PC-9 (cell line): ENCODE measurements at regions not wholly inside any gene's neighbourhood (a gene's known extent, or its start where the extent isn't known, plus 50 kb on each side); places are given as distances from the start of the nearest gene placed in this dataset.

ENCODE experiments used
- BruUV-seq: library from RNA; stranded (reverse); fragments of 400-500 nt; replicated peaks from 2 replicates; lab custom pipeline; 2021; lab: Mats Ljungman, UMichigan
- CTCF ChIA-PET: fragments of 300-600 bp; sonication (Branson Sonifier 250); formaldehyde crosslinking; loops from one replicate; lab custom pipeline; 2022; ENCODE audit warnings: antibody characterized with exemption; lab: Charles Lee
- POLR2A ChIA-PET: fragments of 300-600 bp; sonication (Branson Sonifier 250); formaldehyde crosslinking; loops from one replicate; lab custom pipeline; 2022; ENCODE audit warnings: antibody characterized with exemption; ENCODE audit not compliant: unreplicated experiment; lab: Charles Lee
- DNase-seq, 2 experiments: peaks; one replicate each; pipeline versions ENCODE4 v3.0.0 to v3.0.0-alpha.2; 2015 to 2022; ENCODE audit warnings: mixed read lengths in 1 of 2
- H2AFZ ChIP-seq: fragments of 200-600 bp; sonication (generic); 2 replicates; pipeline ENCODE4 v1.8.1; 2017; ENCODE audit warnings: antibody characterized with exemption
- H3F3A ChIP-seq: fragments of 200-600 bp; sonication (generic); 2 replicates; pipeline ENCODE4 v1.8.1; 2017; ENCODE audit warnings: antibody characterized with exemption, mild to moderate bottlenecking, low read depth; ENCODE audit not compliant: insufficient read depth
- H3K27ac ChIP-seq: fragments of 200-600 bp; sonication (generic); 2 replicates; pipeline ENCODE4 v1.6.1; 2016; ENCODE audit warnings: mixed run types
- H3K27me3 ChIP-seq: fragments of 200-600 bp; sonication (generic); 2 replicates; pipeline ENCODE4 v1.6.1; 2016; ENCODE audit warnings: low read depth, mixed run types; ENCODE audit not compliant: insufficient read depth
- H3K36me3 ChIP-seq: fragments of 200-600 bp; sonication (generic); 2 replicates; pipeline ENCODE4 v1.6.1; 2016; ENCODE audit warnings: low read depth, mixed run types
- H3K4me1 ChIP-seq: fragments of 200-600 bp; sonication (generic); replicated peaks from 2 replicates; pipeline ENCODE4 v1.6.1; 2016; ENCODE audit warnings: mixed run types; ENCODE audit not compliant: insufficient read depth
- H3K4me2 ChIP-seq: fragments of 200-600 bp; sonication (generic); 2 replicates; pipeline ENCODE4 v1.6.1; 2017; ENCODE audit warnings: mixed run types
- H3K4me3 ChIP-seq: fragments of 200-600 bp; sonication (generic); 2 replicates; pipeline ENCODE4 v1.6.1; 2016; ENCODE audit warnings: mixed run types
- H3K79me2 ChIP-seq: fragments of 200-600 bp; sonication (generic); 2 replicates; pipeline ENCODE4 v1.6.1; 2017; ENCODE audit warnings: low read depth, mixed run types
- H3K9me2 ChIP-seq: fragments of 200-600 bp; sonication (generic); 2 replicates; pipeline ENCODE4 v1.8.1; 2017; ENCODE audit warnings: mild to moderate bottlenecking; ENCODE audit not compliant: insufficient read depth
- H3K9me3 ChIP-seq: fragments of 200-600 bp; sonication (generic); 2 replicates; pipeline ENCODE4 v1.8.1; 2016; ENCODE audit warnings: low read depth; ENCODE audit not compliant: insufficient read depth
- H4K20me1 ChIP-seq: fragments of 200-600 bp; sonication (generic); 2 replicates; pipeline ENCODE4 v1.8.1; 2017; ENCODE audit not compliant: insufficient read depth
- CTCF ChIP-seq: fragments of 200-600 bp; sonication (generic); conservative IDR thresholded peaks from 2 replicates; pipeline ENCODE4 v1.6.1; 2017; ENCODE audit warnings: mixed run types, antibody characterized with exemption, mild to moderate bottlenecking, moderate library complexity
- EZH2 ChIP-seq: fragments of 200-600 bp; sonication (generic); IDR thresholded peaks from 2 replicates; pipeline ENCODE4 v1.8.0; 2017; ENCODE audit warnings: antibody characterized with exemption, low read depth
- intact Hi-C: fragments of 100-400 bp; cut with micrococcal nuclease; formaldehyde crosslinking; loops from one replicate; pipeline ENCODE4 v1.10.0; 2022; ENCODE audit not compliant: unreplicated experiment

GRCh38 chr20:16968099-16968498 lies 219.9 kb downstream of the OTOR start:
- no peaks in the 10 kb centered on the region for H3K79me2 ChIP-seq
- peaks cover 10% of the 10 kb centered on the region; the same call in 1 of the 2 replicates for H3K27me3 ChIP-seq
- no peaks in the 10 kb centered on the region for H3K36me3 ChIP-seq
- ChIA-PET CTCF (no interaction called here), POLR2A (interaction anchor here (0.7 kb wide), 1 partner anchor 18 kb away, joined by 4 read pairs; no protein-coding TSS in a partner anchor)
- no peaks in the 10 kb centered on the region for H3K4me1 ChIP-seq
- H3K4me2 ChIP-seq = no peak overlapping the region
- H2AFZ ChIP-seq = no peak overlapping the region
- TF ChIP-seq EZH2 (no peak), CTCF (no peak)
- no peaks in the 10 kb centered on the region for H4K20me1 ChIP-seq
- no peak for DNase-seq
- H3K4me3 ChIP-seq = no peak overlapping the region
- H3K27ac ChIP-seq = no peak overlapping the region
- no peaks in the 10 kb centered on the region for H3K9me3 ChIP-seq
- H3K9me2 ChIP-seq = no peaks in the 10 kb centered on the region
- BruUV-seq = no TSS peak
- no peaks in the 10 kb centered on the region for H3F3A ChIP-seq
- intact Hi-C loops = no loop called here

- no TSS peak for BruUV-seq
- Histone ChIP-seq H3K4me1 (no peaks in the 10 kb centered on the region), H3K27ac (no peak overlapping the region), H3K36me3 (no peaks in the 10 kb centered on the region), H3K9me2 (no peaks in the 10 kb centered on the region), H3F3A (no peaks in the 10 kb centered on the region), H3K4me3 (no peak overlapping the region), H4K20me1 (no peaks in the 10 kb centered on the region), H3K27me3 (peaks cover 30% of the 10 kb centered on the region), H3K9me3 (no peaks in the 10 kb centered on the region), H3K4me2 (no peak overlapping the region), H2AFZ (no peak overlapping the region), H3K79me2 (no peaks in the 10 kb centered on the region)
- CTCF ChIA-PET = no interaction called here
- TF ChIP-seq CTCF (no peak), EZH2 (no peak)
- intact Hi-C loops = no loop called here
- DNase-seq = no peak
- POLR2A ChIA-PET = no interaction called here
These were observed 222.6 kb downstream of the OTOR start for GRCh38 chr20:16970776-16971175.

- Histone ChIP-seq H3K4me3 (no peak overlapping the region), H3K4me1 (no peaks in the 10 kb centered on the region), H3K36me3 (no peaks in the 10 kb centered on the region), H3F3A (no peaks in the 10 kb centered on the region), H3K79me2 (no peaks in the 10 kb centered on the region), H4K20me1 (no peaks in the 10 kb centered on the region), H3K27ac (no peak overlapping the region), H2AFZ (no peak overlapping the region), H3K9me3 (no peaks in the 10 kb centered on the region), H3K9me2 (no peaks in the 10 kb centered on the region), H3K4me2 (no peak overlapping the region), H3K27me3 (peaks cover 32% of the 10 kb centered on the region)
- TF ChIP-seq EZH2 (no peak), CTCF (no peak)
- intact Hi-C loops = no loop called here
- ChIA-PET POLR2A (no interaction called here), CTCF (no interaction called here)
- no peak for DNase-seq
- no TSS peak for BruUV-seq
These were observed 226.1 kb downstream of the OTOR start for GRCh38 chr20:16974080-16974854.
